Ishikawa (cell line): ENCODE measurements at regions not wholly inside any gene's neighbourhood (a gene's known extent, or its start where the extent isn't known, plus 50 kb on each side); places are given as distances from the start of the nearest gene placed in this dataset.

Source experiments
- CEBPB ChIP-seq: IDR thresholded peaks from 2 replicates; pipeline ENCODE4 v1.6.1; 2012
- CREB1 ChIP-seq: IDR thresholded peaks from 2 replicates; pipeline ENCODE4 v1.6.1; 2012; ENCODE audit warnings: low read depth
- EGR1 ChIP-seq: IDR thresholded peaks from 2 replicates; pipeline ENCODE4 v1.6.1; 2012
- EP300 ChIP-seq: IDR thresholded peaks from 2 replicates; pipeline ENCODE4 v1.6.1; 2012; ENCODE audit warnings: borderline replicate concordance
- FOXM1 ChIP-seq: IDR thresholded peaks from 2 replicates; pipeline ENCODE4 v1.6.1; 2012; ENCODE audit warnings: low read depth, borderline replicate concordance
- MAX ChIP-seq: IDR thresholded peaks from 2 replicates; pipeline ENCODE4 v1.6.1; 2012
- NFIC ChIP-seq: IDR thresholded peaks from 2 replicates; pipeline ENCODE4 v1.6.1; 2012
- RAD21 ChIP-seq: IDR thresholded peaks from 2 replicates; pipeline ENCODE4 v1.6.1; 2012; ENCODE audit warnings: low read depth
- TAF1 ChIP-seq: IDR thresholded peaks from 2 replicates; pipeline ENCODE4 v1.6.1; 2012; ENCODE audit warnings: low read depth, mild to moderate bottlenecking
- TCF12 ChIP-seq: IDR thresholded peaks from 2 replicates; pipeline ENCODE4 v1.6.1; 2012; ENCODE audit warnings: low read depth
- TEAD4 ChIP-seq: IDR thresholded peaks from 2 replicates; pipeline ENCODE4 v1.6.1; 2012
- YY1 ChIP-seq: IDR thresholded peaks from 2 replicates; pipeline ENCODE4 v1.6.1; 2012; ENCODE audit warnings: low read depth
- ZBTB7A ChIP-seq: IDR thresholded peaks from 2 replicates; pipeline ENCODE4 v1.6.1; 2012; ENCODE audit warnings: low read depth
- TF ChIP-seq, protein P1 (sequence below): IDR thresholded peaks from 2 replicates; pipeline ENCODE4 v1.6.1; 2012; ENCODE audit warnings: low read depth, mild to moderate bottlenecking
- TF ChIP-seq, protein P2 (sequence below): IDR thresholded peaks from 2 replicates; pipeline ENCODE4 v1.6.1; 2012

DNA sequence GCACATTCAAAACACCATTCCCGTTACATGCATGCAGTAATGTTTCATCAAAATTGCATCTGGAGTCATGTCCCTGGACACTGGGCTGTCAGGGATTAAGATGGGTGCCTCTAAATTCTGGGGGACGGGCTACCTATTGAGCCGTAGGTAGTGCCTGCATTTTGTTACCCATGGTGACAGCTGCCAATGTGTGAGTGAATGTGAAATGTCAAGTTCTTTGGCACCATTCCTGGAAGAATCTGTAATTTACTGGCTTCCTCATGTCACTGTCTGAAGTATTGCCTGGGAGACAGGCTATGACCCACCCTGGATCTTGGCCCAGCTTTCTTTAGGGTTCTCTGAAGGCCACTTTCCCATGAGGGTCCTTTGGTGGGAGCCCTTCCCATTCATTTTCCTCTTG, 266.1 kb downstream of the TSHZ3 start:
- TF ChIP-seq, protein P1, sequence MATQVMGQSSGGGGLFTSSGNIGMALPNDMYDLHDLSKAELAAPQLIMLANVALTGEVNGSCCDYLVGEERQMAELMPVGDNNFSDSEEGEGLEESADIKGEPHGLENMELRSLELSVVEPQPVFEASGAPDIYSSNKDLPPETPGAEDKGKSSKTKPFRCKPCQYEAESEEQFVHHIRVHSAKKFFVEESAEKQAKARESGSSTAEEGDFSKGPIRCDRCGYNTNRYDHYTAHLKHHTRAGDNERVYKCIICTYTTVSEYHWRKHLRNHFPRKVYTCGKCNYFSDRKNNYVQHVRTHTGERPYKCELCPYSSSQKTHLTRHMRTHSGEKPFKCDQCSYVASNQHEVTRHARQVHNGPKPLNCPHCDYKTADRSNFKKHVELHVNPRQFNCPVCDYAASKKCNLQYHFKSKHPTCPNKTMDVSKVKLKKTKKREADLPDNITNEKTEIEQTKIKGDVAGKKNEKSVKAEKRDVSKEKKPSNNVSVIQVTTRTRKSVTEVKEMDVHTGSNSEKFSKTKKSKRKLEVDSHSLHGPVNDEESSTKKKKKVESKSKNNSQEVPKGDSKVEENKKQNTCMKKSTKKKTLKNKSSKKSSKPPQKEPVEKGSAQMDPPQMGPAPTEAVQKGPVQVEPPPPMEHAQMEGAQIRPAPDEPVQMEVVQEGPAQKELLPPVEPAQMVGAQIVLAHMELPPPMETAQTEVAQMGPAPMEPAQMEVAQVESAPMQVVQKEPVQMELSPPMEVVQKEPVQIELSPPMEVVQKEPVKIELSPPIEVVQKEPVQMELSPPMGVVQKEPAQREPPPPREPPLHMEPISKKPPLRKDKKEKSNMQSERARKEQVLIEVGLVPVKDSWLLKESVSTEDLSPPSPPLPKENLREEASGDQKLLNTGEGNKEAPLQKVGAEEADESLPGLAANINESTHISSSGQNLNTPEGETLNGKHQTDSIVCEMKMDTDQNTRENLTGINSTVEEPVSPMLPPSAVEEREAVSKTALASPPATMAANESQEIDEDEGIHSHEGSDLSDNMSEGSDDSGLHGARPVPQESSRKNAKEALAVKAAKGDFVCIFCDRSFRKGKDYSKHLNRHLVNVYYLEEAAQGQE = no peak
- TF ChIP-seq RAD21 (no peak), EGR1 (no peak), TCF12 (no peak), FOXM1 (no peak), MAX (no peak), TEAD4 (no peak), ZBTB7A (no peak), NFIC (no peak), TAF1 (no peak), CEBPB (no peak), YY1 (no peak), CREB1 (no peak), EP300 (no peak)
- TF ChIP-seq, protein P2, sequence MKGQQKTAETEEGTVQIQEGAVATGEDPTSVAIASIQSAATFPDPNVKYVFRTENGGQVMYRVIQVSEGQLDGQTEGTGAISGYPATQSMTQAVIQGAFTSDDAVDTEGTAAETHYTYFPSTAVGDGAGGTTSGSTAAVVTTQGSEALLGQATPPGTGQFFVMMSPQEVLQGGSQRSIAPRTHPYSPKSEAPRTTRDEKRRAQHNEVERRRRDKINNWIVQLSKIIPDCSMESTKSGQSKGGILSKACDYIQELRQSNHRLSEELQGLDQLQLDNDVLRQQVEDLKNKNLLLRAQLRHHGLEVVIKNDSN = no peak

GRCh38 chr19:31075146-31075655, 274.0 kb downstream of the TSHZ3 start:
- TF ChIP-seq NFIC (no peak), CEBPB (no peak), EP300 (no peak), RAD21 (no peak), MAX (no peak), FOXM1 (no peak), YY1 (no peak), CREB1 (no peak), TEAD4 (no peak), ZBTB7A (no peak), TAF1 (no peak), TCF12 (no peak), EGR1 (no peak)
- TF ChIP-seq, protein P1 = no peak
- TF ChIP-seq, protein P2 = no peak

DNA sequence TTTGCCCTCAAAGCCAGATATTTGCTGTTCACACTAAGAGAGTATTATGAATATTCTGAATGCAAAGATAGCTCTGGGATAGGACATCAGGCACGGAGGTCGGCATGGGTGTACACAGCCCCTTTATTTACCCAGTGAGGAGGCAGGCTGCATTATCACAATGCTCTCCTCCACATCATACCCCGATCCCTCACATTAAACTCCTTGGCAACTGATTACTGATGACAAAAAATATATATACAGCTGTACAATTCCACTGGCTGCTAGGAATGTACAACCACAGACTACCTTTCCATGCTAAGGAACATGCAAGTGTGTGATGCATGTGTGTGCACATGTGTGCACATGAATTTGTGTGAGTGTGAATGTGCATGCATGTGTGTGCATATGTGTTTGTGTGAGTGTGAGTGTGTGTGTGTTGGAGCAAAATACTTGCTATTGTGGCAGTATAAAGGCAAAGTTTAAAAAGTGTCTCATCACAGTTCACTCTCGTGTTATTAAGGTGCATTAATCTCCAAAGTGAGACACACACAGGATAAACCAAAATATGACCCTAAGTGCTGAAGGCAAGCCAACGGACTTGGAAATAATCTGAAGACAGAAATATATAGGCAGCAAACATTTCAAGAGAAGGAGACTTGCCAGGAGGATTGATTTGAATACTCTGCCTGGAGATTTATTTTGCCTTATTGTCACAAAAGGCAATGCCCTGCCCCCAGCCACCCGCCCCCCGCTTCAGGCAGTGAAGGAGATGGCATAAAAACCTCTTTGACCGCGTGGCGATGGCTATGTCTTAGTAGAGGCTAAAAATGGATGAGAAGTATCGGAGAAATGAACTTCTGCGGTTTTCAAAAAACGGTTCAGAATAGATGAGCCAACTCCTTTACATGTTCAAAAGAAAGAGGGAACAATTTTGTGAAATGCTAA, 274.8 kb downstream of the TSHZ3 start:
- TF ChIP-seq TCF12 (no peak), CEBPB (no peak), EP300 (no peak), RAD21 (no peak), CREB1 (no peak), TAF1 (no peak)
- TF ChIP-seq, protein P2 = no peak
- TF ChIP-seq, protein P1 = no peak
